Ovary (tissue), 3 donors: ENCODE measurements at regions not wholly inside any gene's neighbourhood (a gene's known extent, or its start where the extent isn't known, plus 50 kb on each side); places are given as distances from the start of the nearest gene placed in this dataset.

Source experiments
- EP300 ChIP-seq: sonication (generic); formaldehyde crosslinking; IDR thresholded peaks from one replicate; pipeline ENCODE4 v1.6.1; 2017; ENCODE audit warnings: antibody characterized with exemption
- POLR2A ChIP-seq: fragments of 450-650 bp; IDR thresholded peaks from one replicate; pipeline ENCODE4 v1.6.1; 2017; ENCODE audit warnings: antibody characterized with exemption, mild to moderate bottlenecking, moderate library complexity
- TF ChIP-seq, protein P1 (sequence below), 3 donors: fragments of 450-650 bp in 2 of 3; fragments of 200-600 bp in 1 of 3; IDR thresholded peaks; one replicate each; pipeline versions ENCODE4 v1.5.1 to v1.8.0; 2016 to 2022; ENCODE audit warnings: antibody characterized with exemption in 3 of 3, mild to moderate bottlenecking in 1 of 3
- donor health status: DM: no; HTN: no; CAD: no.

DNA sequence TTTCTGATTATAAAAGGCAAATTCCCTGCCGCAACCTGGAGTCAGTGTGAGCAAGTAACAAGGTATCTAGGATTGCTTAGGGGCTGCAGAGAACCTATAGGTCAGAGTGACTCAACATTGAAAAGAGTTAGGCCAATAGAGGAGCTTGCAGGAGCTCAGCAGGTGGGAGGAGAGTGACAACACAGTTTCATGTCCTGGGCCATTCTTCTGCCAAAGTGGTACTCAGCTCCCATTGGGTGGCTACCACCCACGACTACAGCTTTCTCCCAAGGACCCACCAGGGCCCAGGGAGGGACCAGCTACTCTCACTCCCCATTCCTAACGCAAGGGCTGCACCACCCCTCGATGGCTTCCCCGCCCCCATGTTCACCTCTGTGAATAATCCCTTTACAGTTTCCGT, 86.7 kb upstream of the SPATA31C2 start:
- TF ChIP-seq EP300 (no peak), POLR2A (no peak)
- TF ChIP-seq, protein P1, sequence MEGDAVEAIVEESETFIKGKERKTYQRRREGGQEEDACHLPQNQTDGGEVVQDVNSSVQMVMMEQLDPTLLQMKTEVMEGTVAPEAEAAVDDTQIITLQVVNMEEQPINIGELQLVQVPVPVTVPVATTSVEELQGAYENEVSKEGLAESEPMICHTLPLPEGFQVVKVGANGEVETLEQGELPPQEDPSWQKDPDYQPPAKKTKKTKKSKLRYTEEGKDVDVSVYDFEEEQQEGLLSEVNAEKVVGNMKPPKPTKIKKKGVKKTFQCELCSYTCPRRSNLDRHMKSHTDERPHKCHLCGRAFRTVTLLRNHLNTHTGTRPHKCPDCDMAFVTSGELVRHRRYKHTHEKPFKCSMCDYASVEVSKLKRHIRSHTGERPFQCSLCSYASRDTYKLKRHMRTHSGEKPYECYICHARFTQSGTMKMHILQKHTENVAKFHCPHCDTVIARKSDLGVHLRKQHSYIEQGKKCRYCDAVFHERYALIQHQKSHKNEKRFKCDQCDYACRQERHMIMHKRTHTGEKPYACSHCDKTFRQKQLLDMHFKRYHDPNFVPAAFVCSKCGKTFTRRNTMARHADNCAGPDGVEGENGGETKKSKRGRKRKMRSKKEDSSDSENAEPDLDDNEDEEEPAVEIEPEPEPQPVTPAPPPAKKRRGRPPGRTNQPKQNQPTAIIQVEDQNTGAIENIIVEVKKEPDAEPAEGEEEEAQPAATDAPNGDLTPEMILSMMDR (IDR thresholded peaks at IDR 0.05) = no peak
